ENCODE measurements at regions not wholly inside any gene's neighbourhood (a gene's known extent, or its start where the extent isn't known, plus 50 kb on each side); places are given as distances from the start of the nearest gene placed in this dataset.
"Not testable (repeated sequence)": the region's sequence is repeated elsewhere in the genome, so short reads cannot be mapped to it uniquely, and the experiment has no call there.

- not testable (repeated sequence) for DNase-seq (ENCODE audit: low read depth)
Measured at GRCh38 chr3:32042867-32043266, 61.3 kb downstream of the ZNF860 start.

DNA sequence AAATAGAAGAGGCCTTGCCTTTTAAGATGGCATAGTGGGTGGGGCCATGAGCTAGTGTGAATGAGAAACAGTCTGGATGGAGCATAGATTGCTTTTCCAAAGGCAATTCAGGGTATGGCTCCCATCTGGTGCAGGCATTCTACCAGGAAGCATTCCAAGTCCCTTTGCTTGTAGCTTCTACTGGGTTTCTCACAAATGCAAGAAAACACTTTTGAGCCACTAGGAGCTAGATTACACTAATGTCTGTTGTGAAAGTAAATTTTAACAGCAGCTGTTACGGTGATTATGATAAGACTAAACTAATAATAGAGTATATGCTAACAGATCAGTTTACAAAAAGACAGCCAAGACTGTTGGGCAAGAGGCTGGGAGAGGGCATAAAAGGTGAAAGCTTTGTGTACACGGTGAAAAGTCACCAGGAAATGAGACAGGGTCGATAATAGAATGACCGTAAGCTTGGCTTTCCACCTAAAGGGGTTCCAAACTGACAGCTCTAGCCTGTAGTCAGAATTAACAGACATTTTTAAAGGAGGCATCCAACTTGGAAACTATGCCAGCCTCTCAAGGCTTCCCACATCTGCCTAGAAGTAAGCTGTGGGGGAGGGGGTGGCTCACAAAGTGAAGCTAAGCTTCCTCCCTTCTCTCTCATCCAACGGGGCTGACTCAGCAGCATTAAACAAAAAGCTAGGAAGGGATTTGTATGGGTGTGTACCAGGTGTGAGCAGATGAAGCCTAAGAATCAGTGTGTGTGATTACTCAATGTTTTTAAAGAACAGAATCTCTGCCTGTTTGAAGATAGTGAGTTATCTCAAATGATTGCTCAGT is 61.1 kb upstream of the GPD1L start:
- DNase-seq (ENCODE audit: low read depth), result peak; percentile 2

DNA sequence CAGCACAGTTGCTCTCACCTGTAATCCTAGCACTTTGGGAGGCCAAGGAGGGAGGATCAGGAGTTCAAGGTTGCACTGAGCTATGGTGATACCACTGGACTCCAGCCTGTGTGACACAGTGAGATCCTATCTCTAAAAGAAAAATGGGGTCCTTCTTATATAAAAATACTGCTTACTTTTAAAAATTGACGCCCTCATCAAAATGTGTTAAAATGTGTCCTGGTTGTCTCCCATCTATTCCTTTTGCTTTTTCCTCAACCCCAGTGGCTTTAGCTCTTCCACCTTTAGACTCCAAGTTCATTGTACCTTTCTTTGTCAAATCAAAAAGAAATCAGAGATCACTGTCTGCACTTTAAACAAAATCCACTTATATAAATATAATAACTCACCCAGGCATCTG is 60.3 kb upstream of the GPD1L start:
- DNase-seq (ENCODE audit: low read depth), result no peak

DNA sequence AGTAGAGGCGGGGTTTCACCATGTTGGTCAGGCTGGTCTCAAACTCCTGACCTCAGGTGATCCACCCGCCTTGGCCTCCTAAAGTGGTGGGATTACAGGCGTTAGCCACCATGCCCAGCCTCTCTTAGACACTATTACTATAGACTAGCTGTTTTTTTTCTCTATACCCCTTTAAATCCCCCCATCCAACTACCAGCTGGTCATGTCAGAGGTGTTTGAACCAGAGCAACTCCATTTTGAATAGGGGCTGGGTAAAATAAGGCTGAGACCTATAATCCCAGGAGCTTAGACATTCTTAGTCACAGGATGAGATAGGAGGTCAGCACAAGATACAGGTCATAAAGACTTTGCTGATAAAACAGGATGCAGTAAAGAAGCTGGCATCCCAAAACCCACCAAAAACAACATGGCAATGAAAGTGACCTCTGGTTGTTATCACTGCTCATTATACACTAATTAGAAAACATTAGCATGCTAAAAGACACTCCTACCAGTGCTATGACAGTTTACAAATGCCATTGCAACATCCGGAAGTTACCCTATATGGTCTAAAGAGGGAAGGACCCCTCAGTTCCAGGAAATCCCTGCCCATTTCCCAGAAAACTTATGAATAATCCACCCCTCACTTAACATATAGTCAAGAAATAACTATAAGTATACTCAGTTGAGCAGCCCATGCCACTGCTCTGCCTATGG is 57.8 kb upstream of the GPD1L start:
- no peak for DNase-seq (ENCODE audit: low read depth)

GRCh38 chr3:32049916-32050315 is 56.5 kb upstream of the GPD1L start:
- no peak for DNase-seq (ENCODE audit: low read depth)

DNA sequence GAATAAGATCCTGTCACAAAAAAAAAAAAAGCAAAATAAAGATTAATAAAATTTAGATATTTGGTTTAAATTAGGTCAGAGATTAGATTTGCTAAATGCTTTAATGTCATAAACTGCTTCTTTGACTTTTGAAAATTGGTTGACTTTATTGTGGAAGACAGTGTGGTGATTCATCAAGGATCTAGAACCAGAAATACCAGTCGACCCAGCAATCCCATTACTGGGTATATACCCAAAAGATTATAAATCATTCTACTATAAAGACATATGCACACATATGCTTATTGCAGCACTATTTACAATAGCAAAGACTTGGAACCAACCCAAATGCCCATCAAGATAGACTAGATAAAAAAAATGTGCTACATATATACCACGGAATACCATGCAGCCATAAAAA is 54.2 kb upstream of the GPD1L start:
- DNase-seq (ENCODE audit: low read depth), result not testable (repeated sequence)

DNA sequence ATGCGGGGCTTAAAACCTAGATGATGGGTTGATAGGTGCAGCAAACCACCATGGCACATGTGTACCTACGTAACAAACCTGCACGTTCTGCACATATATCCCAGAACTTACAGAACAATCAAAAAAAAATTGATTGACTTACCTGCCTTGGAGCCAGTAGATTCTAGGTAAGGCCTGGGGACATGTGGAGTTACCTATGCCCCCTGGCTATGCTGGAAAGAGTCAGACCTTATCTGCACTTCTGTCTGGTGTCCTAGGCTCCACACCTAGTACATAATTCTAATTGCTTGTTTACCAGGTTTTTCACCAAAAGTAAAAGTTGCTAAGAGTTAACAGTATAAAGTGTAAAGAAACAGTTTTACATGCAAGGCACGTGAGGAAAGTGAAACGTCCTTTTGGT is 53.6 kb upstream of the GPD1L start:
- not testable (repeated sequence) for DNase-seq (ENCODE audit: low read depth)

DNA sequence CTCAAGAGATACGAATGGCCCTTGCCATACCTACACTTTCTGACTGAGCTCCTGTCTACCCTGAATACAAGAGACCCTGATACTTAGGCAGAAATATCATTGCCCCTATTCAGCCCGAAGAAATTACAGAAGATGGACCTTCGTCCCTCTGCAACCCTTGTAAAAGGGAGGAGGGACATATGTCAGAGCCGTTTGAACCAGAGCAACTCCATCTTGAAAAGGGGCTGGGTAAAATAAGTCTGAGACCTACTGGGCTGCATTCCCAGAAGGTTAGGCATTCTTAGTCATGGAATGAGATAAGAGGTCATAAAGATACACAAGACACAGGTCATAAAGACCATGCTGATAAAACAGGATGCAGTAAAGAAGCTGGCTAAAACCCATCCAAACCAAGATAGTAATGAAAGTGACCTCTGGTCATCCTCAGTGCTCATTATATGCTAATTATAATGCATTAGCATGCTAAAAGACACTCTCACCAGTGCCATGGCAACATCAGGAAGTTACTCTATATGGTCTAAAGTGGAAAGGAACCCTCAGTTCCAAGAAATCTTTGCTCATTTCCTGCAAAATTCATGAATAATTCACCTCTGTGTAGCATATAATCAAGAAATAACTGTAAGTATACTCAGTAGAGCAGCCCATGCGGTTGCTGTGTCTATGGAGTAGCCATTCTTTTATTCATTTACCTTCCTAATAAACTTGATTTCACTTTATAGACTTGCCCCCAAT is 49.7 kb upstream of the GPD1L start:
- DNase-seq (ENCODE audit: low read depth), result no peak

All from GM04504 (cell line).